ENCODE measurements at regions not wholly inside any gene's neighbourhood (a gene's known extent, or its start where the extent isn't known, plus 50 kb on each side); places are given as distances from the start of the nearest gene placed in this dataset.

DNA sequence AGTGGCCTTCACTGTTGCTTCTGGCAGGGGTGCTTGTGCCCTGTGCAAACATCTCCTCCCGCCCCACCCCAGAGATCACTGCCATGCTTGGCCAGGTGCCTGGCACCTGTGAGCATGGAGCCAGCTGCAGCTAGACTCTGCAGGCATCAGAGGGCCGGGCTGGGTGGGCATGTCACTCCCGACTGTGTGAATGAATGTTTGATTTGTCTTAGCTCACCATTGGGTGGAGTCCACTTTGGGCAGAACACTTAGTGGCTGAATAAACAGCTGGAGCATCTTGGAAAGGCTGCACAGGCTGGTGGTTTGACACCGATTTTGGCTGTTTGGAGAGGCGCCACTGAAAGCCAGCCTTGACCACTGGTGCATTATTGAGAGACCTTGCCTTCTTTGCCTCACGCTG, 267.3 kb downstream of the DLEU7 start:
- peak; percentile 33 for DNase-seq (ENCODE audit: low read depth)

GRCh38 chr13:50577806-50578205, 265.7 kb downstream of the DLEU7 start:
- no peak for DNase-seq (ENCODE audit: low read depth)

DNA sequence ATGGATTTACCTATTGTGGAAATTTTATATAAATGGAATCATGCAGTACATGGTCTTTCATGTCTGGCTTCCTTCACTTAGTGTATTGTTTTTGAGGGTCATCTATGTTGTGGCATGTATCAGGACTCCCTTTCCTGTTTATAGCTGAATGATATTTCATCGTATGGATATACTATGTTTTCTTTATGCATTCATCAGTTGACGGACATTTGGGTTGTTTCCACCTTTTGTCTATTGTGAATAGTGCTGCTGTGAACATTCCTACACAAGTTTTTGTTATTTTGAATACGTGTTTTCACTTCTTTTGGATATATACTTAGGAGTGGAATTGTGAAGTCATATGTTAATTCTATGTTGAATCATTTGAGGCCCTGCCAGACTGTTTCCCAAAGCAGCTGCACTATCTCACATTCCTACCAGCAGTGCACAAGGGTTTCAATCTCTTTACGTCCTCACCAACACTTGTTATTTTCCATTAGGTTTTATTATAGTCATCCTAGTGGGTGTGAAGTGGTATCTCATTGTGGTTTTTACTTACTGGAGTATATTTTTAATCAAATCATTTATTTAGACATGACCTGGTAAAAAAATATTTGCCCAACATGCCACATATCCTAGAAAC, 262.7 kb downstream of the DLEU7 start:
- peak; percentile 74 for DNase-seq (ENCODE audit: low read depth)

- no peak for DNase-seq (ENCODE audit: low read depth)
These were observed 261.8 kb downstream of the DLEU7 start for GRCh38 chr13:50581586-50582196.

DNA sequence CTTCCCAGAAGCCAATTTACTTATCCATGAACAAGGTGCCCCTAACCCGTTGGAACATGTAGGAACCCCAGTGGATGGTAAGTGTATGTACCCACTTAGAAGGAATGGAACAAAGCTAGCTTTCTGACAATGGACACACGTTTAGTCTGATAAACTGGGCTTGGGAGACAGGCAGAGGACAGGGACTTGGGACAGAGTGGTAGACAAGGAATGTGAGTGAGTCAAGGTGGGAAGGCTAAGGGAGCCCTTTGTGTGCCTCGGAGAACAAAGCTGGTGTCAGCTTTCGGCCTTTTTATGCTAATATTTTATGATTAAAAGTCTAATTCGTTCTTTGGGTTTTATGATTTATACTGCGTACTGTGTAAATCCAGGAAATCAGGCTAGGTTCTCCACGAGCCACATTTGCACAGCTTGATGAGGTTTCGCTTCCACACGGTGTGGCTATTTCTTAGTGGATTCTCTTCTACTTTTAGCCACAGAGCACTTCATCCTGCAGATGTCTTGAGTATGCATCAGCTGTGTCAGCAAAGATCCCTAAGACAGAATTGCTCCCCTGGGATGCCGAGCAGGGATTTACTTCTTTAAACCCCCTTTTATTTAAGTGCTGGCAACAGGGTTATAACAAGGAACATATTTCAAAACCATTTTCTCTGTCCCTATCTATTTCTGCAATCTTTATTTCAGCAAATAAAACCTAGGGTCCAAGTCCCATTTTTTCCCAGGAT, 258.5 kb downstream of the DLEU7 start:
- no peak for DNase-seq (ENCODE audit: low read depth)

DNA sequence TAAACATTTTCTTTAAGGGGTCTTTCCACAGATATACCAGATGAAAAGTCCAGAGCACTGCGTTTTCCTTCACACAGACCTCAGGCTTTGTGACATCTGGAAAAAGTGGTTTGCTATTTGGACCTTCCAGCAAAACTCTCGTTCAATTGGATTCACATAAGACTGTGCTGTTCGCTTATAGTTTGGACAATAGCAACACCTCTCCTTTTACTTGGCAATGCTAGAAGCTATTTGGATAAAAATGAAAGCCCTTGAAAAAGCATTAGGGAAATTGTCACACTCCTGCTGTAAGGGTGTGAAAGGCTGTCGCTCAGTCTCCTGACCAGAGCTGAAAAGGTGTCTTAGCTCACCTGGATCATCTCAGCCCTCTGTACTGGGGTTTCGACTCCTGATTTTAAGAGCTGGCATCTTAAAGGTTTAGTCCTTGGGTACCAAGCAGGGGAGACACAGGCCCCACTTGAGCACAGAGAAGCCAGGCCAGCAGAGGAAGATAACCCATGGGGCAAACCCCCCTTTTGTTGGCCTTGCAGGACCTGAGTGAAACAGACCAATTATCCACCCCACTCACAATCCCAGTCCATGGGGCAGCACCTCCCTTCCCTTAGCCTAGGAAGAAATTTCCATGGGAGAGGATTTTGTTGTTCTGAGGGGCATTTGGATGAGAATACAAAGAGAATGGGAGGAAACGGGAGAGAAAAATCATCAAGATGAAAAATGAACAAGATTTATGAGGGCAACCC, 257.6 kb downstream of the DLEU7 start:
- DNase-seq (ENCODE audit: low read depth) = no peak

DNA sequence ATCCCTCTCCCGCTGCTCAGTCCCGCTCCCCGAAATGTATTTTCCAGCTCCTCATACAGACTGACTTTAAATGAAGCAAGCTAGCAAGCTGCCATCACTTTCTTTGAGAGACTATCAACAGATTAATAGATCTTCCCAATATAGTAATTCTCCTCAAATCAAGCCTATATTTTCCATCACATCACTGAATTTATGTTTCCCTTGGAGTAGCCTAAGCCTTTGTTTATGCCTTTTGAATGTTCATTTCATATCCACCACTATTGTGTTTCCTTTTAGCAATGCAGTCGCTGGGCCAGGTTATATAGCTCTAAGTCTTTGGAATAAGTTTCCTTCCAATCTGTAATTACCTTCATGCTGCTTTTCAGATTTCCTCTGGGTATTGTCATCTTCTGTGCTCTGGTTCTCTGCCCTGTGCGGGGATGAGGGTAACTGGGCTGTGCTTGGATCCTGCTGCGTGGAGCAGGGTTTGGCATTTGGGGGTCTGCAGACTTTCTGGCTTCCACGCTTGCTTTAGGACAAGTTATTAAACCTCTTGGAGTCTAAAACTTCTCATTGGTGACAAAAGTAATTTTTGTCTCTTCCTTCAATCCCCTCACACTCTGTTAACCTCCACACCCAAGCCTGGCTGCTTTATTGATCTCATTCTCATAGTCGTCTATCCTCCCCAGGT, 256.9 kb downstream of the DLEU7 start:
- no peak for DNase-seq (ENCODE audit: low read depth)

- no peak for DNase-seq (ENCODE audit: low read depth)
These were observed 256.4 kb downstream of the DLEU7 start for GRCh38 chr13:50587115-50587514.

- DNase-seq (ENCODE audit: low read depth) = no peak
These were observed 255.7 kb downstream of the DLEU7 start for GRCh38 chr13:50587645-50588373.

- DNase-seq (ENCODE audit: low read depth) = no peak
These were observed 254.9 kb downstream of the DLEU7 start for GRCh38 chr13:50588491-50589130.

GRCh38 chr13:50589139-50589538, 254.4 kb downstream of the DLEU7 start:
- DNase-seq (ENCODE audit: low read depth) = peak; percentile 95

DNA sequence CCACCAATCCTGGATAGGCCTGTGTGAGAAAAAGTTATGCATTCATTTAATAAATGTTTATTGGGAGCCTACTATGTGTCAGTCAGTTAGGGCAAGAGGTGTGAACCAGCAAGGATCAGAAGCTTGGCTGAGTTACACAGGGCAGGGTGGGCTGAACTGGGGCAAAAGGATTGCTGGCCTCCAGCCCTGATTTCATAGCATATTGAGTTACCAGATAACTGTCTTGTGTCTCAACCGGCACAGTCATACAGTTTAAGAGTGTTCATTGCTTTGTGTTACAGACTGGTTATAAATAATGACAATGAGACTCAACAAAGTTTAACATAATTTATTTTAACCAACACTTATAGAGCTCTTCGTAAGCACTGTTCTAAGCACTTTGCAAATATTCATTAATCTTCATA, 253.8 kb downstream of the DLEU7 start:
- DNase-seq (ENCODE audit: low read depth) = peak; percentile 84

DNA sequence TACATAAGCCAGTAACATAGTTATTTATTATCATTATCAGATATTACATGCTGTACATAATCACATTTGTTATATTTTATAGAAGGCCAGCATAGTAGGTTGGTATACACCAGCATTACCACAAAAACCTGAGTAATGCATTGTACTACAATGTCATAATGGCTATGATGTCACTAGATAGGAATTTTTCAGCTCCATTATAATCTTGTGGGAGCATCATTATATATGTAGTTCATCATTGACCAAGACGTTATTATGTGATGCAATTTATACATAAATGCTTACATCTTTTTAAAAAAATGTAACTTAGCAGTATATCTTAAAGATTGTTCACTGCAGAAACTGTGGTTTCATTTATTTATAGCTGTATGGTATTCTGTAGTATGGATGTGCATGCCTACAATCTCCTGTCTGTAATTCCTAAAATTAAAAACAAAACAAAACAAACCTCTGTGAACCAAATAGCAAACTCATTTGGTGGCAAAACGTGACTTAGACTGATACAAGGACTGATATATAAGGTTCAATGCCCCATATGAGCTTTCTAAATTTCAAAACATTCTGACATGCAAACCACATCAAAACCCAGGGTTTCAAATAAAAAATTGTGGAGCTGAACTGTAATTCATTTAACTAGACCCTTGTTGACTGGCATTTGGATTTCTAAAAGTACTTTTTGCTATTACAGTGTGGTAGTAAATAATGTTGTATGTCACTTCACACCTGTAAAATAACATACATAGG, 250.9 kb downstream of the DLEU7 start:
- no peak for DNase-seq (ENCODE audit: low read depth)

- DNase-seq (ENCODE audit: low read depth) = no peak
These were observed 250.3 kb downstream of the DLEU7 start for GRCh38 chr13:50593207-50593606.

GRCh38 chr13:50594276-50595051, 249.0 kb downstream of the DLEU7 start:
- no peak for DNase-seq (ENCODE audit: low read depth)

GRCh38 chr13:50595196-50595595, 248.3 kb downstream of the DLEU7 start:
- no peak for DNase-seq (ENCODE audit: low read depth)

- no peak for DNase-seq (ENCODE audit: low read depth)
These were observed 247.3 kb downstream of the DLEU7 start for GRCh38 chr13:50596156-50596555.

GRCh38 chr13:50596776-50597203, 246.7 kb downstream of the DLEU7 start:
- no peak for DNase-seq (ENCODE audit: low read depth)

- no peak for DNase-seq (ENCODE audit: low read depth)
These were observed 245.2 kb downstream of the DLEU7 start for GRCh38 chr13:50598338-50598737.
